Bronchial epithelial cell (primary cell): ENCODE measurements at regions not wholly inside any gene's neighbourhood (a gene's known extent, or its start where the extent isn't known, plus 50 kb on each side); places are given as distances from the start of the nearest gene placed in this dataset.

Experiments
- DNase-seq: peaks from one replicate; pipeline ENCODE4 v3.0.0-alpha.2; 2010; ENCODE audit warnings: low read depth
- FAIRE-seq: peaks from 2 replicates; lab custom pipeline; 2011; peaks lifted over from hg19 to GRCh38; lab: Jason Lieb, UNC
- H3K27me3 ChIP-seq: 2 replicates; pipeline ENCODE4 v1.5.1; 2011; ENCODE audit warnings: low read length; ENCODE audit not compliant: control insufficient read depth, insufficient read depth
- H3K36me3 ChIP-seq: 2 replicates; pipeline ENCODE4 v1.5.1; 2011; ENCODE audit warnings: low read length; ENCODE audit not compliant: control insufficient read depth, insufficient read depth
- H3K4me3 ChIP-seq: 2 replicates; pipeline ENCODE4 v1.5.1; 2011; ENCODE audit warnings: mild to moderate bottlenecking, low read depth, low read length, control low read depth
- TF ChIP-seq, protein P1 (sequence below): IDR thresholded peaks from 2 replicates; pipeline ENCODE4 v1.5.1; 2011; ENCODE audit warnings: mild to moderate bottlenecking, moderate library complexity, low read length, control low read depth, inconsistent platforms; ENCODE audit not compliant: insufficient read depth, severe bottlenecking

DNA sequence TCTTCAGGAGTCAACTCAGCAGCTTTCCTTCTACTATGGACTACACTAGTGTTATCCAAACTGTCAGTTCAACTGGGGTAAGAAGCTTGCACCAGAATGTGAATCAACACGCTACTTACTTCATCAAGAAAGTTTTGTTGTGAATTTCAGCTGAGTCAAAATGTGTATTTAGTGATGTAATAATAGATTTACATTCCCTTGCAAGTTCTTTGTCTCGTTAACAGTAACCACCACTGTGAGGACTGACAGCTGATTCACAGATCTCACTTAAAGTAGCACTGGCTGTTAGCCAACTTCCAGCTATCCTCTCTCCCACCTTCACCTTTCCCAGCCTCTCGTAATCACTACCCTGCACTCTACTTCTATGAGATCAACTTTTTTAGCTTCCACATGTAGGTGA, 445.3 kb downstream of the NTRK2 start:
- no peak overlapping the region for H3K4me3 ChIP-seq
- TF ChIP-seq, protein P1, sequence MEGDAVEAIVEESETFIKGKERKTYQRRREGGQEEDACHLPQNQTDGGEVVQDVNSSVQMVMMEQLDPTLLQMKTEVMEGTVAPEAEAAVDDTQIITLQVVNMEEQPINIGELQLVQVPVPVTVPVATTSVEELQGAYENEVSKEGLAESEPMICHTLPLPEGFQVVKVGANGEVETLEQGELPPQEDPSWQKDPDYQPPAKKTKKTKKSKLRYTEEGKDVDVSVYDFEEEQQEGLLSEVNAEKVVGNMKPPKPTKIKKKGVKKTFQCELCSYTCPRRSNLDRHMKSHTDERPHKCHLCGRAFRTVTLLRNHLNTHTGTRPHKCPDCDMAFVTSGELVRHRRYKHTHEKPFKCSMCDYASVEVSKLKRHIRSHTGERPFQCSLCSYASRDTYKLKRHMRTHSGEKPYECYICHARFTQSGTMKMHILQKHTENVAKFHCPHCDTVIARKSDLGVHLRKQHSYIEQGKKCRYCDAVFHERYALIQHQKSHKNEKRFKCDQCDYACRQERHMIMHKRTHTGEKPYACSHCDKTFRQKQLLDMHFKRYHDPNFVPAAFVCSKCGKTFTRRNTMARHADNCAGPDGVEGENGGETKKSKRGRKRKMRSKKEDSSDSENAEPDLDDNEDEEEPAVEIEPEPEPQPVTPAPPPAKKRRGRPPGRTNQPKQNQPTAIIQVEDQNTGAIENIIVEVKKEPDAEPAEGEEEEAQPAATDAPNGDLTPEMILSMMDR: no peak
- DNase-seq (peak; percentile 98), FAIRE-seq (peak; percentile 68)
- H3K27me3 ChIP-seq: no peaks in the 10 kb centered on the region
- H3K36me3 ChIP-seq: no peaks in the 10 kb centered on the region

DNA sequence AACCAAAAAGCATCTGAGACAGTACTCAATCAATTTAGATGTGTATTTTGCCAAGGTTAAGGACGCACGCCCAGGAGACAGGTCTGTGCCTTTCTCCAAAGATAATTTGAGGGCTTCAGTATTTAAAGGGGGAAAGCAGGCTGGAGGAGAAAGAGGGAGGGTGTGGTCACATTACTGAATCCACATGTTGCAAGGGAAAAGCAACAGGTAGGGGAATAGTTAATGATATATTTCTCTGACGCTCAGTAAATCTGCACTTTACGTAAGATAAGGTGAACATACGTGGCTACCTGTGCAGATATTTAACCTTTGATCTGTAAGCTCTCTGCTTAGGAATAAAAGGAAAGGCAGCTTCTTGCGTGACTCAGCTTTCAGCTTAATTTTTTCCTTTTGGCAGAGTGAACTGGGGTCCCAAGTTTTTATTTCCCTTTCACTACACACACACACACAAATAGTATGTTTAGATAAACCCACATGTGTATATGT, 443.4 kb downstream of the NTRK2 start:
- no peak overlapping the region for H3K4me3 ChIP-seq
- FAIRE-seq: no peak
- TF ChIP-seq, protein P1: no peak
- no peak for DNase-seq
- H3K27me3 ChIP-seq: no peaks in the 10 kb centered on the region
- H3K36me3 ChIP-seq: no peaks in the 10 kb centered on the region

DNA sequence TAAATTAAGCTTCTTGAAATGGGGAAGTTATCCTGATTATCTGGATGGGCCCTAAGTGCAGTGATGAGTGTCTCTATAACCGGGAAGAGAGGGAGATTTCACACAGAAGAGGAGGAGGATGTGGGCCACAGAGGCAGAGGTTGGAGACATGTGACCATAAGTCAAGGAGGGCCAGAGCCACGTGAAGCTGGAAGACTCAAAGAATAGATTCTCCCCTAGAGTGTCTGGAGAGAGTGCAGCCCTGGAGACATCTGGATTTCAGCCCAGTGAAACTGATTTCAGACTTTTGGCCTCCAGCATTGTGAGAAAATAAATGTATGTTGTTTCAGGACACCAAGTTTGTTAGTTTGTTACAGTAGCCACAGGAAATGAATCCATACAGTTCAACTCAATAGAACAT, 442.9 kb downstream of the NTRK2 start:
- TF ChIP-seq, protein P1: no peak
- Histone ChIP-seq H3K27me3 (no peaks in the 10 kb centered on the region), H3K4me3 (no peak overlapping the region), H3K36me3 (no peaks in the 10 kb centered on the region)
- no peak for DNase-seq
- peak; percentile 89 for FAIRE-seq

DNA sequence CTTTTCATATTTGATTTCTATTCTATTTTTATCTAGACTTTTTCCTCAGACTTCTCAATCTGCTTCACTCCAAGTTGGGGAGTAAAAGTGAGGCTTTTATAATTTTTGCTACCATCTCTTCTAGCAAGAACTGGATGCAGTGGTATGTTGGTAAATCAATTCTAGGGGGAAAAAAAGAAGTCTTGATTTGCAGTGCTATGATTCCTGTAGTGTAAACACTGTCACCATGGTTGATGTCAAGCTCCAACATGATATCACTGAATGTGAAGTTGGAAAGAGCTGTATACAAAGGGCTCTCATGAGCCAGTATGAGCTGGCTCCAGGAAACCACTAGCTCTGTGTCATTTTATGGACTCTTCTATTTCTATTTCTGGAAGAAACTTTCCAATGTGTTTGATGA, 439.2 kb downstream of the NTRK2 start:
- no peak for FAIRE-seq
- DNase-seq: peak; percentile 87

DNA sequence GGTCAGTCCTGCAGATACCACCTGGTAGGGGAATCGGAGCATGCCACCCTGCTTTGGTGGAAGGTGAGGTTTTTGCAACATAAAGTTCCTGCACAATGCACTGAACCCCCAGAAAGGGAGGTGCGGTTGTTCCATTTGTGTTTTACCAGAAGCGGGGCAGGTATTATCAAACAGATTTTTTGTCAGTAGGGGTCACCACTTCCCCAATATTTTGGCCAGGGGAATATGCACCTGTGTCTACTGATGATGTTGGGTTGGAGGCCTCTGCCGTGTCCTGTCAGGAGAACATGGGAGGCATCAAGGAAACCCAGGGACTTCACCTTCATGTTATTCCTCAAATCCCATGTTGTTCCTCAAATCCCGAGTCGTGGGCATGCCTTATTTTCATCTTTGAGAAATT, 438.7 kb downstream of the NTRK2 start:
- Histone ChIP-seq H3K27me3 (no peaks in the 10 kb centered on the region), H3K4me3 (no peak overlapping the region)
- no peak for FAIRE-seq

More for the DNA sequence above, 439.2 kb downstream of the NTRK2 start:
- no peaks in the 10 kb centered on the region for H3K27me3 ChIP-seq
- no peak overlapping the region for H3K4me3 ChIP-seq
- TF ChIP-seq, protein P1: no peak
- H3K36me3 ChIP-seq: no peaks in the 10 kb centered on the region

More for the DNA sequence above, 438.7 kb downstream of the NTRK2 start:
- no peak for DNase-seq
- TF ChIP-seq, protein P1: no peak
- H3K36me3 ChIP-seq: no peaks in the 10 kb centered on the region
